ENCODE measurements at regions not wholly inside any gene's neighbourhood (a gene's known extent, or its start where the extent isn't known, plus 50 kb on each side); places are given as distances from the start of the nearest gene placed in this dataset.
A peak's percentile ranks its signal among the peaks of the same experiment; 100 is the strongest.

GRCh38 chr18:72692086-72692485 lies 147.9 kb upstream of the CBLN2 start:
- DNase-seq (ENCODE audit: low read depth in 2 of 3, low spot score in 1 of 3): no peak

GRCh38 chr18:72687736-72688135 lies 143.6 kb upstream of the CBLN2 start:
- no peak for DNase-seq (ENCODE audit: low read depth in 2 of 3, low spot score in 1 of 3)

- no peak for DNase-seq (ENCODE audit: low read depth in 2 of 3, low spot score in 1 of 3)
Observed at GRCh38 chr18:72675394-72675793, 131.3 kb upstream of the CBLN2 start.

DNA sequence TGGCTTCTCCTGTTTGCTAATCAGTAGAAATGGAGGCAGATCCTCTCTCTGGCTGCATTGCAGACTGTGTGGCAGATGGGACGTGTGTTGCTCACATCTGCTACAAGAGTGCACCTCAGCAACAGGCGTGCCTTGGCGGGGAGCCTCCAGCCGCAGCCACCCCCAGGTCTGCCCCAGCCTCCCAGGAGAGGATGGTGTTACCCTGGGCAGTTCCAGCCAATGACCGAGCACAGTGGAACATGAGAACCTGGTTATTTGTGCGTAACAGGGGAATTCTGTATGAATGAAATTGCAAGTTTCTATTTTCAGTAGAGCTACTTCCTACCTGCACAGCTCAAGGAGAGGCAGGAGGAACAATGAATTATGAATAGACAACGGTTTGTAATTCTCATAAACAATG lies 130.6 kb upstream of the CBLN2 start:
- no peak for DNase-seq (ENCODE audit: low read depth in 2 of 3, low spot score in 1 of 3)

DNA sequence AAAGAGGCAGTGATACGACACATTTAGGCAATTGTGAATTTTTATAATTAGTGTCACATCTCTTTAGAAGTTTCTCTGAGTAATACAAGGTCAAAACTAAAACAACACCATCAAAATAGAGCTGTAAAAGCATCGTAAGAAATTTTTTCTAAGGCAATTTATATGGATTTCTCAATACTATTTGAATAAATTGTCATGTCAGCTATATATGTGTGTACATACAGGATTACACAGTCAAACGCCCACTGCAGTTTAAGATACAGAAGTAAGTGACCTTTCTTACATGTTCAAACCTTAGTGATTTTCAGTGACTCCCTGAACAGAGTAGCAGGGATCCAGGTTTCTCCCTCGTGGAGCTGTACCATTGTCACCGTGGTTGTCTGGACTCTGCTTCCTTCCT lies 129.1 kb upstream of the CBLN2 start:
- no peak for DNase-seq (ENCODE audit: low read depth in 2 of 3, low spot score in 1 of 3)

- no peak for DNase-seq (ENCODE audit: low read depth in 2 of 3, low spot score in 1 of 3)
Observed at GRCh38 chr18:72672364-72673184, 128.4 kb upstream of the CBLN2 start.

DNA sequence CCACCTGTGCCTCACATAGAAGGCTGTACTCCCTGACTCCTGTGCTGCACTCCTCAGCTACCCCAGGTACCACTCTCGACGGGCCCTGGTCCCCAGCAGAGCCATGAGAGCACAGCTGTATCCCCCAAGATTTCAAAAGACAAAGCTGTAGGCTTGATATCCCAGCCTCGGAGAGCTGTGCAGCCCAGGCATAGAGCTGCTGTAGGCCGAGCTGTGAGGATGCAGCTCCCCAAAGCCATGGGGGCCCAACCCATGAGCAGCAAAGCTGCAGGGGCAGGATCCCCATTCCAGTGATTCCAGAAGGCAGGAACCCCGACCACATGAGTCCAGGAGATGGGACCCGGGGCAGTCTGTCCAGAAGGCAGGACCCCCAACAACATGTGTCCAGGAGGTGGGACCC lies 123.8 kb upstream of the CBLN2 start:
- DNase-seq (ENCODE audit: low read depth in 2 of 3, low spot score in 1 of 3): no peak

- DNase-seq (ENCODE audit: low read depth in 2 of 3, low spot score in 1 of 3): peak; percentile 8 to 36 (median 14)
Observed at GRCh38 chr18:72652990-72653593, 109.0 kb upstream of the CBLN2 start.

- DNase-seq (ENCODE audit: low read depth in 2 of 3, low spot score in 1 of 3): no peak
Observed at GRCh38 chr18:72651033-72651432, 106.9 kb upstream of the CBLN2 start.

DNA sequence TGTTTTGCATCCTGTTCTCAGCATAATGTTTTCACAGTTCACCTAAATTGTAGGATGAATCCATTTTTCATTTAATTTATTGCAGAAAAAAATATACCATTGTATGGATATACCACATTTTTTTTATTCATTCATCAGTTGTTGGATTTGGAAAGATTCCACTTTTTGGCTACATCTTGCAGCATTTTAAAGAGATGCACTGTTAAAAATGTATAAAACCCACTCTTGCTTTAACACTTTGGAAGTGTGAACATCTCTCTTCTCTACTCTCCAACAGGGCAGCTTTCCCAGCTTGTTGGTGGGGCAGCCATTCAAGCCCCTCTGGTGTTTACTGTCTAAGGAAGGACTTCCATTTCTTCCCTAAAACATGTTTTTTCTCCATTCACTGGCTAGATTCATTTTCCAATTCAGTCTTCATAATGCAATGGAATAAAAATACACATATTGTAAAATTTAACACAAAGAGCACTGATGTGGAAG lies 104.4 kb upstream of the CBLN2 start:
- DNase-seq (ENCODE audit: low read depth in 2 of 3, low spot score in 1 of 3): no peak

- DNase-seq (ENCODE audit: low read depth in 2 of 3, low spot score in 1 of 3): no peak
Observed at GRCh38 chr18:72648079-72648478, 103.9 kb upstream of the CBLN2 start.

DNA sequence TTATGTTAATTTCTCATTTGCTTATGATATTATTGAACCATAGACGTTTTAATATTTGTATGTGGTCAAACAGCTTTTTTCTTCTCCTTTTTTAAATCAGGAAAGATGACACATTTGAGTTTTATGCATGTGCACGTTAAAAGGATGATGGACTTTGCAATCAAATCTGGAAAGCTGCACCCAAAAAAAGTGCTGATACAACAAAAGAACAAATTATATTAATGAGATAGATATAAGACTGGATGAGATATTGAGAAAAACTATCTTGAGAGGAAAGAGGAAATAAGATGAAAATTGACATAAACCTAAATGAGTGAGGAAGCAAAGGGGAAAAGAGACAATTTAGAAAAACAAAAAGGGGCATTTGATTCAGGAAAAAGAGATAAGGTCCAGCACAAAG lies 96.4 kb upstream of the CBLN2 start:
- no peak for DNase-seq (ENCODE audit: low read depth in 2 of 3, low spot score in 1 of 3)

GRCh38 chr18:72638376-72638775 lies 94.2 kb upstream of the CBLN2 start:
- no peak for DNase-seq (ENCODE audit: low read depth in 2 of 3, low spot score in 1 of 3)

GRCh38 chr18:72637721-72638120 lies 93.6 kb upstream of the CBLN2 start:
- DNase-seq (ENCODE audit: low read depth in 2 of 3, low spot score in 1 of 3): no peak

- no peak for DNase-seq (ENCODE audit: low read depth in 2 of 3, low spot score in 1 of 3)
Observed at GRCh38 chr18:72637299-72637698, 93.2 kb upstream of the CBLN2 start.

GRCh38 chr18:72636611-72637010 lies 92.5 kb upstream of the CBLN2 start:
- no peak for DNase-seq (ENCODE audit: low read depth in 2 of 3, low spot score in 1 of 3)

DNA sequence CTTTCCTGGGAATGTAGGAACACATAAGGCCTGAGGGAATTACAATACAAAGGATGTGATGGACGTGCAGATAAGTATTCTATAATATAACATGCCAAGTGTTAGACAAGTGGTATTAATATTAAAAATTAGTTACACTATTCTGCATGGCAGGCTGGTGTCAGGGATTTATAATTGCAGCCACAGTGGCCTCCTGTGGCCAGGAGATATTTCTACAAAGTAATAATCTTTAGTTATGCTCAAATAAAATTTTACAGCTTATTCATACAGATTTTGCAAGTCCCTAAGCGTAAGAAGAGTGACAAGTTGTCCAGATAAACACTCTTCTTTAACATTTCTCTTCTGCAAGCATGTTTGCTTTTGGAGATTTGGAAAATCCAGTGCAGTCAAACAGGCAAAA lies 90.4 kb upstream of the CBLN2 start:
- DNase-seq (ENCODE audit: low read depth in 2 of 3, low spot score in 1 of 3): no peak

GRCh38 chr18:72630991-72631390 lies 86.8 kb upstream of the CBLN2 start:
- no peak for DNase-seq (ENCODE audit: low read depth in 2 of 3, low spot score in 1 of 3)

DNA sequence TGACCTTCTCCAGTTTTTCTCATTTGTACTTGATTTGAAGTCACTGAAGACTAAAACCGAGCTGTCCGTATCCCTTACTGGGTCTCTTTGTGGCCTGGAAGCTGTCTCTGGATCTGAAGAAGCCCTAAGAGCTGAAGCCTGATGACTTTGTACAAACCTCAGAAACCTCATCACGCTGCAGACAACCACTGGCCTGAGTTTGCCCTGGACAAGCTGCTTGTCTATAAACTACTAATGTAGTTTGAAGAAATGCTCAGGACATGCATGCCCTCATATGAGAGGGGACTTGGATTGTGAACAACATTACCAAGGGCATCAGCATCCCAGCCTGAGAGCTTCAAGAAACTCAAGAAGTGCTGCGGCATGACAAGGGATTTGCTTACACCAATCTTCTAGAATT lies 79.3 kb upstream of the CBLN2 start:
- DNase-seq (ENCODE audit: low read depth in 2 of 3, low spot score in 1 of 3): no peak

DNA sequence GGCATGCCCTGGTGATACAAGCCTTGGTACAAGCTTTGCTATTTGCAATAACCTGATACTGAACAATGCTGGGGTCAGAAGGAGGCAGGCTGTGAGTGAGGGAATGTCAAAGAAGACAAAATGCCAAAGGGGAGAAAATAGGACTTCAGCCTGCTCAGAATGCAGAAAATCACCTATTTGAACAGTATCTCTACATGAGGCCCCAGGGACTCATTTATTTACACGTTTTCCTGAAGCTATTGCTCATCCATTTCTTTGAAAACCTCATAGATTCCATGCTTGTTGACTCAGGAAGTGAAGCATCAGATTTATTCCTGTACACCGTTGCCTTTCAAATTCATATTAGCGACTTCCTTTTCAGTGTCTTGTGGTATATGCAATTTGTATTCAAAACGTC lies 69.4 kb upstream of the CBLN2 start:
- no peak for DNase-seq (ENCODE audit: low read depth in 2 of 3, low spot score in 1 of 3)

DNA sequence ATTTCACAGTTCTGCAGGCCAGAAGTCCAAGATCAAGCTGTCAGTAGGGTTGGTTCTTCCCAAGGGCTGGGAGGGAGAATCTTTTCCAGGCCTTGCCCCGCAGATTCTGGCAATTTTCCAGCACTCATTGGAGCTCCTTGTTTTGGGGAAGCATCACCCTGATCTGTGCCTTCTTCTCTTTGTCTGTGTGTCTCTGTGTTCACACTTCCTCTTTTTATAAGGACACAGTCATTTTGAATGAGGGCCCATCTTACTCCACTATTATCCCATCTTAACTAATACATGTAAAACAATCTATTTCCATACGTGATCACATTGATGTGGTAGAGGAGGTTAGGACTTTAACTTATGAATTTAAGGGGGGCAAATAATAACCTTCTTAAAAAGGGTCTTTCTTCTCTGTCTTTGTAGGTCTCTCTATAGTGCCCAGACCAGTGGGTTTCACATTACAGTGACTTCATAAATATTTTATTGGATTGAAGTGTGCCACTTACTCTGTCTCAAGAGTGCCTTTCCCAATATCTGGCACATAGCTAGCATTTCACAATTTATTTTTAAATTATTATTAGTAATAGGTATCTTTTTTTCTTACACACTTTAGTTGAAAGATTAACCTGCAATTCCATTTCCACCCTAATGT lies 68.9 kb upstream of the CBLN2 start:
- no peak for DNase-seq (ENCODE audit: low read depth in 2 of 3, low spot score in 1 of 3)

DNA sequence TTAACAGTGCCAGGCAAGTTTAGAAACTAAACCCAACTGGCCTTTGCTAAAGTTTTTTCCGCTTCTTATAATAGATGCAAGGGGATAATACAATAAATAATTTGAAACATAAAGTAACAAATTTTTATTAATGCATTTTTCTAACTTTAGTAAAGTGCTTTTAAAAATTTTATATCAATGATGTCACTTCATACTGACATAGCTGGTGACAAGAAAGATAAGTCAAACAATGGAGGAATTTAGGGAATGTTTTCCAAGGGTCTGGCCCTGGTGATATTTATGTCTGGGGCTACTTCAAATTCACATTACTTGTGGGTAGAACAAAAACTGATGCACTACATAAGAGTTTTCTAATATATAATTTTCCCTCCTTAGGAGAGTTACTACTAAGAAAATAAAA lies 61.2 kb upstream of the CBLN2 start:
- no peak for DNase-seq (ENCODE audit: low read depth in 2 of 3, low spot score in 1 of 3)

Data from stimulated activated CD4-positive, alpha-beta T cell treated with anti-CD3 and anti-CD28 coated beads, Interleukin-12 subunit alpha, Interleukin-12 subunit beta, amount 100 ng/mL, for 48 hours (primary cell).